Inferior parietal cortex (tissue), 1 donor: ENCODE measurements at regions not wholly inside any gene's neighbourhood (a gene's known extent, or its start where the extent isn't known, plus 50 kb on each side); places are given as distances from the start of the nearest gene placed in this dataset.
A peak's percentile ranks its signal among the peaks of the same experiment; 100 is the strongest.
"Not testable (repeated sequence)": the region's sequence is repeated elsewhere in the genome, so short reads cannot be mapped to it uniquely, and the experiment has no call there.

Experiments
- DNase-seq: peaks from one replicate; pipeline ENCODE4 v3.0.0-alpha.2; 2016; ENCODE audit errors: extremely low spot score

- DNase-seq, result no peak
These were observed 134.8 kb downstream of the RTP5 start for GRCh38 chr2:242004223-242004901.

- no peak for DNase-seq
These were observed 135.3 kb downstream of the RTP5 start for GRCh38 chr2:242004902-242005230.

GRCh38 chr2:242006091-242006634 lies 136.6 kb downstream of the RTP5 start:
- DNase-seq, result not testable (repeated sequence)

- DNase-seq, result not testable (repeated sequence)
These were observed 139.4 kb downstream of the RTP5 start for GRCh38 chr2:242008908-242009307.

- DNase-seq, result not testable (repeated sequence)
These were observed 140.3 kb downstream of the RTP5 start for GRCh38 chr2:242009846-242010245.

- not testable (repeated sequence) for DNase-seq
These were observed 141.0 kb downstream of the RTP5 start for GRCh38 chr2:242010252-242011166.

- DNase-seq, result no peak
These were observed 141.6 kb downstream of the RTP5 start for GRCh38 chr2:242011167-242011513.

GRCh38 chr2:242011516-242011915 lies 142.0 kb downstream of the RTP5 start:
- DNase-seq, result no peak

- DNase-seq, result no peak
These were observed 142.6 kb downstream of the RTP5 start for GRCh38 chr2:242011991-242012764.

- DNase-seq, result no peak
These were observed 143.6 kb downstream of the RTP5 start for GRCh38 chr2:242012956-242013764.

- DNase-seq, result no peak
These were observed 144.2 kb downstream of the RTP5 start for GRCh38 chr2:242013771-242014170.

GRCh38 chr2:242015108-242016065 lies 145.9 kb downstream of the RTP5 start:
- no peak for DNase-seq

- DNase-seq, result no peak
These were observed 147.6 kb downstream of the RTP5 start for GRCh38 chr2:242017086-242017485.

- not testable (repeated sequence) for DNase-seq
These were observed 148.9 kb downstream of the RTP5 start for GRCh38 chr2:242018416-242018815.

GRCh38 chr2:242019344-242019743 lies 149.8 kb downstream of the RTP5 start:
- no peak for DNase-seq

- peak; percentile 9 for DNase-seq
These were observed 150.9 kb downstream of the RTP5 start for GRCh38 chr2:242020196-242021004.

- DNase-seq, result no peak
These were observed 153.2 kb downstream of the RTP5 start for GRCh38 chr2:242022550-242023290.

- DNase-seq, result no peak
These were observed 155.3 kb downstream of the RTP5 start for GRCh38 chr2:242024751-242025355.
